Esophagus muscularis mucosa (tissue), 4 donors: ENCODE measurements at regions not wholly inside any gene's neighbourhood (a gene's known extent, or its start where the extent isn't known, plus 50 kb on each side); places are given as distances from the start of the nearest gene placed in this dataset.

Experiments
- DNase-seq: peaks from one replicate; pipeline ENCODE4 v3.0.0-alpha.2; 2017; ENCODE audit errors: extremely low spot score
- H3K27ac ChIP-seq, 4 donors: fragments of 200-600 bp; sonication (generic); replicated peaks in 1 of 4; 1 replicate in 3 of 4; 2 replicates in 1 of 4; pipeline ENCODE4 v1.5.1; 2016 to 2019; ENCODE audit warnings: mild to moderate bottlenecking in 1 of 4
- H3K27me3 ChIP-seq, 4 donors: fragments of 200-600 bp; sonication (generic); one replicate each; pipeline versions ENCODE4 v1.5.1 to v1.6.0; 2016 to 2019
- H3K36me3 ChIP-seq, 4 donors: fragments of 200-600 bp; sonication (generic); one replicate each; pipeline ENCODE4 v1.5.1; 2016 to 2019
- H3K4me1 ChIP-seq, 4 donors: fragments of 200-600 bp; sonication (generic); one replicate each; pipeline ENCODE4 v1.5.1; 2016 to 2019
- H3K4me3 ChIP-seq, 4 donors: fragments of 200-600 bp; sonication (generic); 1 replicate in 2 of 4; 2 replicates in 2 of 4; pipeline ENCODE4 v1.5.1; 2016 to 2019; ENCODE audit warnings: mild to moderate bottlenecking in 4 of 4, moderate library complexity in 1 of 4
- H3K9me3 ChIP-seq, 4 donors: fragments of 200-600 bp; sonication (generic); 1 replicate in 3 of 4; 2 replicates in 1 of 4; pipeline ENCODE4 v1.5.1; 2016 to 2019
- EP300 ChIP-seq: sonication (generic); formaldehyde crosslinking; IDR thresholded peaks from one replicate; pipeline ENCODE4 v1.6.1; 2017; ENCODE audit warnings: antibody characterized with exemption
- POLR2A ChIP-seq: fragments of 450-650 bp; IDR thresholded peaks from one replicate; pipeline ENCODE4 v1.6.1; 2017; ENCODE audit warnings: antibody characterized with exemption, moderate library complexity, mild to moderate bottlenecking, low read depth
- POLR2AphosphoS5 ChIP-seq, 2 donors: sonication (generic); formaldehyde crosslinking; IDR thresholded peaks; one replicate each; pipeline ENCODE4 v1.6.1; 2017; ENCODE audit warnings: antibody characterized with exemption in 2 of 2
- WGBS: methylation state at CpG from one replicate; pipeline ENCODE4 v1.1.5; 2018; 5-methylcytosine and 5-hydroxymethylcytosine counted together
- intact Hi-C: fragments of 100-400 bp; cut with DNase I; formaldehyde crosslinking; loops from one replicate; pipeline ENCODE4 v1.15.1; 2023
- TF ChIP-seq, protein P1 (sequence below), 3 experiments: fragments of 200-600 bp in 2 of 3; fragments of 450-650 bp in 1 of 3; sonication (generic) in 2 of 3; IDR thresholded peaks; one replicate each; pipeline ENCODE4 v1.5.1; 2017 to 2019; ENCODE audit warnings: antibody characterized with exemption in 3 of 3, mild to moderate bottlenecking in 2 of 3, moderate library complexity in 1 of 3

DNA sequence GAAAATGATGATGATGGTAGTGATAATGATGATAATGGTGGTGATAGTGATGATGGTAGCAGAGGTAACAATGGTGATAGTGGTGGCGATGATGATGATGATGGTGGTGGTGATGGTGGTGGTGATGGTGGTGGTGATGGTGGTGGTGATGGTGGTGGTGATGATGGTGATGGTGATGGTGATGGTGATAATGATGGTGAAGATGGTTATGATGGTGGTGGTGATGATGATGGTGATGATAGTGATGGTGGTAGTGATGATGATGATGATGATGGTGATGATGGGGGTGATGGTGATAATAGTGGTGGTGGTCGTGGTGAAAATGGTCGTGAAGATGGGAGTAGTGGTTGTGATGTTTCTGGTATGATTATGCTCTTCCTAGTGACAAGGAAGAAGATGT, 581.8 kb downstream of the HS3ST4 start:
- Histone ChIP-seq H3K27ac (no peak overlapping the region), H3K4me3 (no peak overlapping the region), H3K36me3 (no peaks in the 10 kb centered on the region), H3K9me3 (peaks cover 0 to 10% (median 3%) of the 10 kb centered on the region in 4 donors), H3K27me3 (no peaks in the 10 kb centered on the region), H3K4me1 (no peaks in the 10 kb centered on the region)
- TF ChIP-seq, protein P1, sequence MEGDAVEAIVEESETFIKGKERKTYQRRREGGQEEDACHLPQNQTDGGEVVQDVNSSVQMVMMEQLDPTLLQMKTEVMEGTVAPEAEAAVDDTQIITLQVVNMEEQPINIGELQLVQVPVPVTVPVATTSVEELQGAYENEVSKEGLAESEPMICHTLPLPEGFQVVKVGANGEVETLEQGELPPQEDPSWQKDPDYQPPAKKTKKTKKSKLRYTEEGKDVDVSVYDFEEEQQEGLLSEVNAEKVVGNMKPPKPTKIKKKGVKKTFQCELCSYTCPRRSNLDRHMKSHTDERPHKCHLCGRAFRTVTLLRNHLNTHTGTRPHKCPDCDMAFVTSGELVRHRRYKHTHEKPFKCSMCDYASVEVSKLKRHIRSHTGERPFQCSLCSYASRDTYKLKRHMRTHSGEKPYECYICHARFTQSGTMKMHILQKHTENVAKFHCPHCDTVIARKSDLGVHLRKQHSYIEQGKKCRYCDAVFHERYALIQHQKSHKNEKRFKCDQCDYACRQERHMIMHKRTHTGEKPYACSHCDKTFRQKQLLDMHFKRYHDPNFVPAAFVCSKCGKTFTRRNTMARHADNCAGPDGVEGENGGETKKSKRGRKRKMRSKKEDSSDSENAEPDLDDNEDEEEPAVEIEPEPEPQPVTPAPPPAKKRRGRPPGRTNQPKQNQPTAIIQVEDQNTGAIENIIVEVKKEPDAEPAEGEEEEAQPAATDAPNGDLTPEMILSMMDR (IDR thresholded peaks at IDR 0.05) = no peak
- TF ChIP-seq POLR2AphosphoS5 (IDR thresholded peaks at IDR 0.05) = no peak
- no peak for TF ChIP-seq EP300
- no peak for TF ChIP-seq POLR2A
- intact Hi-C loops = no loop called here
- WGBS = 54% methylated on average over 3 of the region's 3 CpGs
- no peak for DNase-seq

- peaks cover 0 to 10% (median 5%) of the 10 kb centered on the region in 4 donors for H3K9me3 ChIP-seq
- no peaks in the 10 kb centered on the region for H3K27me3 ChIP-seq
- no peaks in the 10 kb centered on the region for H3K36me3 ChIP-seq
- DNase-seq = no peak
- no peak overlapping the region for H3K27ac ChIP-seq
- H3K4me1 ChIP-seq = no peaks in the 10 kb centered on the region
- TF ChIP-seq, protein P1 (IDR thresholded peaks at IDR 0.05) = no peak
- no peak for TF ChIP-seq EP300
- no peak for TF ChIP-seq POLR2AphosphoS5 (IDR thresholded peaks at IDR 0.05)
- no peak for TF ChIP-seq POLR2A
- no peak overlapping the region for H3K4me3 ChIP-seq
- intact Hi-C loops = no loop called here
- WGBS = 68% methylated on average over 3 of the region's 3 CpGs
Measured at GRCh38 chr16:26275021-26275590, 583.3 kb downstream of the HS3ST4 start.

DNA sequence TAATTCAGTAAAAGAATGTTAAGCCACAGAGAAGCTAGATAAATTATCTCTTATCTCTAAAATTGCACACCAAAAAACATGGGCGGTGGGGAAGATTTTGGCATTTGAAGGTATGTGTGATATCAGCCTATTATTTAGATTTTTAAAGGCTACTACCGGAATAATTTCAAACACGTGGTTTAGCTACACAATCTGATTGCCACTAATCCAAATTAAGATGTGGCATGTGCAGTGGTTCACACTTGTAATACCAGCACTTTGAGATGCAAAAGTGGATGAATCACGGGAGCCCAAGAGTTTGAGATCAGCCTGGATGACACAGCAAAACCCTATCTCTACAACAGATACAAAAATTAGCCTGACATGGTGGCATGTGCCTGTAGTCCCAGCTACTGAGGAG, 584.5 kb downstream of the HS3ST4 start:
- no peaks in the 10 kb centered on the region for H3K36me3 ChIP-seq
- H3K27me3 ChIP-seq = no peaks in the 10 kb centered on the region
- 69% methylated on average over 4 of the region's 4 CpGs for WGBS
- DNase-seq = no peak
- no peak overlapping the region for H3K27ac ChIP-seq
- intact Hi-C loops = no loop called here
- TF ChIP-seq, protein P1 (IDR thresholded peaks at IDR 0.05) = no peak
- TF ChIP-seq EP300 = no peak
- no peak for TF ChIP-seq POLR2AphosphoS5 (IDR thresholded peaks at IDR 0.05)
- no peak for TF ChIP-seq POLR2A
- H3K4me1 ChIP-seq = no peaks in the 10 kb centered on the region
- H3K9me3 ChIP-seq = peaks cover 0 to 10% (median 5%) of the 10 kb centered on the region in 4 donors
- no peak overlapping the region for H3K4me3 ChIP-seq

GRCh38 chr16:26281381-26282110, 589.8 kb downstream of the HS3ST4 start:
- intact Hi-C loops = no loop called here
- H3K27me3 ChIP-seq = no peaks in the 10 kb centered on the region
- peak; percentile 72 for DNase-seq
- no peak overlapping the region for H3K27ac ChIP-seq
- H3K4me1 ChIP-seq = no peaks in the 10 kb centered on the region
- H3K36me3 ChIP-seq = no peaks in the 10 kb centered on the region
- peaks cover 0 to 10% (median 5%) of the 10 kb centered on the region in 4 donors for H3K9me3 ChIP-seq
- H3K4me3 ChIP-seq = no peak overlapping the region
- TF ChIP-seq EP300 (no peak), POLR2A (no peak), POLR2AphosphoS5 (IDR thresholded peaks at IDR 0.05) (no peak)
- TF ChIP-seq, protein P1 (IDR thresholded peaks at IDR 0.05) = no peak
- WGBS = 83% methylated on average over 8 of the region's 8 CpGs
